SK-N-SH (cell line): ENCODE measurements at regions not wholly inside any gene's neighbourhood (a gene's known extent, or its start where the extent isn't known, plus 50 kb on each side); places are given as distances from the start of the nearest gene placed in this dataset.

Source experiments
- CTCF ChIP-seq: fragments of 200-600 bp; sonication (generic); IDR thresholded peaks from 2 replicates; pipeline ENCODE4 v1.6.1; 2017; ENCODE audit warnings: antibody characterized with exemption, mild to moderate bottlenecking, moderate library complexity
- GABPA ChIP-seq: IDR thresholded peaks from 2 replicates; pipeline ENCODE4 v1.4.0; 2012; ENCODE audit warnings: low read depth, mild to moderate bottlenecking
- PBX3 ChIP-seq: IDR thresholded peaks from 2 replicates; pipeline ENCODE4; 2012
- RAD21 ChIP-seq: IDR thresholded peaks from 2 replicates; pipeline ENCODE4 v1.6.1; 2012; ENCODE audit warnings: mild to moderate bottlenecking, low read length

- TF ChIP-seq CTCF (no peak), GABPA (no peak), PBX3 (no peak), RAD21 (no peak)
These were observed 293.6 kb downstream of the ARHGAP12 start for GRCh38 chr10:31635009-31635408.
